PC-9 (cell line): ENCODE measurements at regions not wholly inside any gene's neighbourhood (a gene's known extent, or its start where the extent isn't known, plus 50 kb on each side); places are given as distances from the start of the nearest gene placed in this dataset.

Experiments used
- BruUV-seq: library from RNA; stranded (reverse); fragments of 400-500 nt; replicated peaks from 2 replicates; lab custom pipeline; 2021; lab: Mats Ljungman, UMichigan
- CTCF ChIA-PET: fragments of 300-600 bp; sonication (Branson Sonifier 250); formaldehyde crosslinking; loops from one replicate; lab custom pipeline; 2022; ENCODE audit warnings: antibody characterized with exemption; lab: Charles Lee
- POLR2A ChIA-PET: fragments of 300-600 bp; sonication (Branson Sonifier 250); formaldehyde crosslinking; loops from one replicate; lab custom pipeline; 2022; ENCODE audit warnings: antibody characterized with exemption; ENCODE audit not compliant: unreplicated experiment; lab: Charles Lee
- DNase-seq, 2 experiments: peaks; one replicate each; pipeline versions ENCODE4 v3.0.0 to v3.0.0-alpha.2; 2015 to 2022; ENCODE audit warnings: mixed read lengths in 1 of 2
- H2AFZ ChIP-seq: fragments of 200-600 bp; sonication (generic); 2 replicates; pipeline ENCODE4 v1.8.1; 2017; ENCODE audit warnings: antibody characterized with exemption
- H3F3A ChIP-seq: fragments of 200-600 bp; sonication (generic); 2 replicates; pipeline ENCODE4 v1.8.1; 2017; ENCODE audit warnings: antibody characterized with exemption, mild to moderate bottlenecking, low read depth; ENCODE audit not compliant: insufficient read depth
- H3K27ac ChIP-seq: fragments of 200-600 bp; sonication (generic); 2 replicates; pipeline ENCODE4 v1.6.1; 2016; ENCODE audit warnings: mixed run types
- H3K27me3 ChIP-seq: fragments of 200-600 bp; sonication (generic); 2 replicates; pipeline ENCODE4 v1.6.1; 2016; ENCODE audit warnings: low read depth, mixed run types; ENCODE audit not compliant: insufficient read depth
- H3K36me3 ChIP-seq: fragments of 200-600 bp; sonication (generic); 2 replicates; pipeline ENCODE4 v1.6.1; 2016; ENCODE audit warnings: low read depth, mixed run types
- H3K4me1 ChIP-seq: fragments of 200-600 bp; sonication (generic); replicated peaks from 2 replicates; pipeline ENCODE4 v1.6.1; 2016; ENCODE audit warnings: mixed run types; ENCODE audit not compliant: insufficient read depth
- H3K4me2 ChIP-seq: fragments of 200-600 bp; sonication (generic); 2 replicates; pipeline ENCODE4 v1.6.1; 2017; ENCODE audit warnings: mixed run types
- H3K4me3 ChIP-seq: fragments of 200-600 bp; sonication (generic); 2 replicates; pipeline ENCODE4 v1.6.1; 2016; ENCODE audit warnings: mixed run types
- H3K79me2 ChIP-seq: fragments of 200-600 bp; sonication (generic); 2 replicates; pipeline ENCODE4 v1.6.1; 2017; ENCODE audit warnings: low read depth, mixed run types
- H3K9me2 ChIP-seq: fragments of 200-600 bp; sonication (generic); 2 replicates; pipeline ENCODE4 v1.8.1; 2017; ENCODE audit warnings: mild to moderate bottlenecking; ENCODE audit not compliant: insufficient read depth
- H3K9me3 ChIP-seq: fragments of 200-600 bp; sonication (generic); 2 replicates; pipeline ENCODE4 v1.8.1; 2016; ENCODE audit warnings: low read depth; ENCODE audit not compliant: insufficient read depth
- H4K20me1 ChIP-seq: fragments of 200-600 bp; sonication (generic); 2 replicates; pipeline ENCODE4 v1.8.1; 2017; ENCODE audit not compliant: insufficient read depth
- EZH2 ChIP-seq: fragments of 200-600 bp; sonication (generic); IDR thresholded peaks from 2 replicates; pipeline ENCODE4 v1.8.0; 2017; ENCODE audit warnings: antibody characterized with exemption, low read depth
- intact Hi-C: fragments of 100-400 bp; cut with micrococcal nuclease; formaldehyde crosslinking; loops from one replicate; pipeline ENCODE4 v1.10.0; 2022; ENCODE audit not compliant: unreplicated experiment
- TF ChIP-seq, protein P1 (sequence below): fragments of 200-600 bp; sonication (generic); conservative IDR thresholded peaks from 2 replicates; pipeline ENCODE4 v1.6.1; 2017; ENCODE audit warnings: mixed run types, antibody characterized with exemption, mild to moderate bottlenecking, moderate library complexity

- Histone ChIP-seq H3F3A (no peaks in the 10 kb centered on the region), H3K9me2 (no peaks in the 10 kb centered on the region), H3K79me2 (no peaks in the 10 kb centered on the region), H3K27ac (no peak overlapping the region), H3K27me3 (no peaks in the 10 kb centered on the region), H2AFZ (no peak overlapping the region), H3K9me3 (no peaks in the 10 kb centered on the region), H3K4me3 (no peak overlapping the region), H3K4me2 (no peak overlapping the region), H3K36me3 (no peaks in the 10 kb centered on the region), H4K20me1 (no peaks in the 10 kb centered on the region), H3K4me1 (no peaks in the 10 kb centered on the region)
- CTCF ChIA-PET: no interaction called here
- POLR2A ChIA-PET: no interaction called here
- no peak for DNase-seq
- intact Hi-C loops: no loop called here
- TF ChIP-seq, protein P1, sequence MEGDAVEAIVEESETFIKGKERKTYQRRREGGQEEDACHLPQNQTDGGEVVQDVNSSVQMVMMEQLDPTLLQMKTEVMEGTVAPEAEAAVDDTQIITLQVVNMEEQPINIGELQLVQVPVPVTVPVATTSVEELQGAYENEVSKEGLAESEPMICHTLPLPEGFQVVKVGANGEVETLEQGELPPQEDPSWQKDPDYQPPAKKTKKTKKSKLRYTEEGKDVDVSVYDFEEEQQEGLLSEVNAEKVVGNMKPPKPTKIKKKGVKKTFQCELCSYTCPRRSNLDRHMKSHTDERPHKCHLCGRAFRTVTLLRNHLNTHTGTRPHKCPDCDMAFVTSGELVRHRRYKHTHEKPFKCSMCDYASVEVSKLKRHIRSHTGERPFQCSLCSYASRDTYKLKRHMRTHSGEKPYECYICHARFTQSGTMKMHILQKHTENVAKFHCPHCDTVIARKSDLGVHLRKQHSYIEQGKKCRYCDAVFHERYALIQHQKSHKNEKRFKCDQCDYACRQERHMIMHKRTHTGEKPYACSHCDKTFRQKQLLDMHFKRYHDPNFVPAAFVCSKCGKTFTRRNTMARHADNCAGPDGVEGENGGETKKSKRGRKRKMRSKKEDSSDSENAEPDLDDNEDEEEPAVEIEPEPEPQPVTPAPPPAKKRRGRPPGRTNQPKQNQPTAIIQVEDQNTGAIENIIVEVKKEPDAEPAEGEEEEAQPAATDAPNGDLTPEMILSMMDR: no peak
- no peak for TF ChIP-seq EZH2
- no TSS peak for BruUV-seq
These were observed 90.1 kb downstream of the C3orf38 start for GRCh38 chr3:88239870-88240269.

DNA sequence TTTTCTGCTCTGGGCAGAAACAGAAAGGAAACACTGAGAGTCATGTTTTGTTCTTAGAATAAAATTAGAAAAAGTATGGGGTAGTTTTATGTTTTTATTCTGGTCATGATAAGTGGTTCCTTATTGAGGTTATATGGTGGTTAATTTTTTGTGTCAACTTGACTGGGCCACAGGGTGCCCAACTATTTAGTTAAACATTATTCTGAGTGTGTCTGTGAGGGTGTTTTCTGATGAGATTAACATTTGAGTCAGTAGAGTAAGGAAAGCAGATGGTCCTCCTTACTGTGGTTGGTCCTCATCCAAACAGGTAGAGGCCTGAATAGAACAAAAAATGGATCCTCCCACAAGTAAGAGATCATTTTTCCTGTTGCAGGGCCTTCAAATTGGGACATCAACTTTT is 98.9 kb downstream of the C3orf38 start:
- intact Hi-C loops: no loop called here
- BruUV-seq: no TSS peak

DNA sequence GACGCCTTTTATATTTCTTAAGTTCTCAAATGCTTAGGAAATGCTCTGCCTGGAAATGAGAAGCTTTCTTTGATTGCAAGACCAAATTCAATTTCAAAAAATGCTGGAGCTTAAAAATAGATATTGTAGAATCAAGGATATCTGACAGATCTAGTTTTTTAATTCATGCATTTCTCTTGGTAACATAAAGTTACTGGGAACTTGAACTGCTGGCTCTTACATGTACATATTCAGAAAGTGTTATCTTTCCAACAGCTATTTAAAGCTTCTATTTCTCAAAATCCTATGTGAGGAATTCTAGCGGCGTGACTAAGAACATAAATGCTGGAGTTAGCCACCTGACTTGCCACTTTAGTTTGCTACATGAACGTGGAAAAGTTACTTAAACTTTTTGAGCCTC is 109.3 kb downstream of the C3orf38 start:
- no peak for TF ChIP-seq EZH2
- TF ChIP-seq, protein P1: no peak
- no TSS peak for BruUV-seq

More for the DNA sequence above, 98.9 kb downstream of the C3orf38 start:
- H3K9me3 ChIP-seq: no peaks in the 10 kb centered on the region
- TF ChIP-seq, protein P1: no peak
- no peak for TF ChIP-seq EZH2
- ChIA-PET POLR2A (no interaction called here), CTCF (no interaction called here)
- no peak for DNase-seq
- no peaks in the 10 kb centered on the region for H3K9me2 ChIP-seq
- no peak overlapping the region for H2AFZ ChIP-seq
- no peak overlapping the region for H3K27ac ChIP-seq
- H3K79me2 ChIP-seq: no peaks in the 10 kb centered on the region
- no peaks in the 10 kb centered on the region for H3K4me1 ChIP-seq
- H3F3A ChIP-seq: no peaks in the 10 kb centered on the region
- no peak overlapping the region for H3K4me2 ChIP-seq
- H3K4me3 ChIP-seq: no peak overlapping the region
- H3K36me3 ChIP-seq: no peaks in the 10 kb centered on the region
- no peaks in the 10 kb centered on the region for H4K20me1 ChIP-seq
- no peaks in the 10 kb centered on the region for H3K27me3 ChIP-seq

More for the DNA sequence above, 109.3 kb downstream of the C3orf38 start:
- no peaks in the 10 kb centered on the region for H3K9me2 ChIP-seq
- no peak for DNase-seq
- H2AFZ ChIP-seq: no peak overlapping the region
- H3K4me1 ChIP-seq: no peaks in the 10 kb centered on the region
- no peaks in the 10 kb centered on the region for H3K9me3 ChIP-seq
- no peaks in the 10 kb centered on the region for H4K20me1 ChIP-seq
- H3K4me2 ChIP-seq: no peak overlapping the region
- no peaks in the 10 kb centered on the region for H3K27me3 ChIP-seq
- H3K4me3 ChIP-seq: no peak overlapping the region
- intact Hi-C loops: no loop called here
- no peak overlapping the region for H3K27ac ChIP-seq
- POLR2A ChIA-PET: no interaction called here
- H3F3A ChIP-seq: no peaks in the 10 kb centered on the region
- H3K79me2 ChIP-seq: no peaks in the 10 kb centered on the region
- H3K36me3 ChIP-seq: no peaks in the 10 kb centered on the region
- CTCF ChIA-PET: no interaction called here
